Stimulated activated CD4-positive, alpha-beta T cell treated with anti-CD3 and anti-CD28 coated beads, Interleukin-1b, Interleukin-23, amount 100 ng/mL, for 1 hour (primary cell): ENCODE measurements at regions not wholly inside any gene's neighbourhood (a gene's known extent, or its start where the extent isn't known, plus 50 kb on each side); places are given as distances from the start of the nearest gene placed in this dataset.

Experiments used
- DNase-seq, 2 donors: peaks; one replicate each; pipeline ENCODE4 v3.0.0-alpha.2; 2020; ENCODE audit warnings: low read depth in 2 of 2

GRCh38 chr5:2569774-2570542 is 181.5 kb downstream of the IRX2 start:
- DNase-seq: no peak

- no peak for DNase-seq
Measured at GRCh38 chr5:2569176-2569575, 182.3 kb downstream of the IRX2 start.

- DNase-seq: no peak
Measured at GRCh38 chr5:2566284-2566683, 185.2 kb downstream of the IRX2 start.

- DNase-seq: no peak
Measured at GRCh38 chr5:2565147-2565546, 186.3 kb downstream of the IRX2 start.

- no peak for DNase-seq
Measured at GRCh38 chr5:2563046-2563445, 188.4 kb downstream of the IRX2 start.

- no peak for DNase-seq
Measured at GRCh38 chr5:2562036-2562435, 189.4 kb downstream of the IRX2 start.

- no peak for DNase-seq
Measured at GRCh38 chr5:2560435-2560834, 191.0 kb downstream of the IRX2 start.

- DNase-seq: no peak
Measured at GRCh38 chr5:2557435-2557834, 194.0 kb downstream of the IRX2 start.

GRCh38 chr5:2556375-2556966 is 195.0 kb downstream of the IRX2 start:
- DNase-seq: no peak

- no peak for DNase-seq
Measured at GRCh38 chr5:2553611-2554010, 197.9 kb downstream of the IRX2 start.

GRCh38 chr5:2550509-2550908 is 201.0 kb downstream of the IRX2 start:
- no peak for DNase-seq

- no peak for DNase-seq
Measured at GRCh38 chr5:2549900-2550299, 201.6 kb downstream of the IRX2 start.

- no peak for DNase-seq
Measured at GRCh38 chr5:2549354-2549753, 202.1 kb downstream of the IRX2 start.

GRCh38 chr5:2546938-2547337 is 204.5 kb downstream of the IRX2 start:
- no peak for DNase-seq

- no peak for DNase-seq
Measured at GRCh38 chr5:2544003-2544402, 207.5 kb downstream of the IRX2 start.

GRCh38 chr5:2542821-2543220 is 208.7 kb downstream of the IRX2 start:
- DNase-seq: no peak

GRCh38 chr5:2542026-2542425 is 209.5 kb downstream of the IRX2 start:
- DNase-seq: no peak

- no peak for DNase-seq
Measured at GRCh38 chr5:2538169-2538568, 213.3 kb downstream of the IRX2 start.

GRCh38 chr5:2537378-2538145 is 213.9 kb downstream of the IRX2 start:
- DNase-seq: no peak

- DNase-seq: no peak
Measured at GRCh38 chr5:2536632-2537377, 214.7 kb downstream of the IRX2 start.

- no peak for DNase-seq
Measured at GRCh38 chr5:2534970-2535369, 216.5 kb downstream of the IRX2 start.

- no peak for DNase-seq
Measured at GRCh38 chr5:2534251-2534650, 217.2 kb downstream of the IRX2 start.
